NCI-H2196 (cell line): ENCODE measurements at regions not wholly inside any gene's neighbourhood (a gene's known extent, or its start where the extent isn't known, plus 50 kb on each side); places are given as distances from the start of the nearest gene placed in this dataset.
A peak's percentile ranks its signal among the peaks of the same experiment; 100 is the strongest.

Experiments used
- DNase-seq: peaks from one replicate; lab custom pipeline; 2025; ENCODE audit not compliant: unreplicated experiment; lab: John Stamatoyannopoulos, UW

GRCh38 chr2:64196963-64197362, 52.7 kb upstream of the PELI1 start:
- DNase-seq, result no peak

- no peak for DNase-seq
These were observed 56.9 kb upstream of the PELI1 start for GRCh38 chr2:64201151-64201550.

GRCh38 chr2:64202206-64202845, 58.1 kb upstream of the PELI1 start:
- peak; percentile 17 for DNase-seq

DNA sequence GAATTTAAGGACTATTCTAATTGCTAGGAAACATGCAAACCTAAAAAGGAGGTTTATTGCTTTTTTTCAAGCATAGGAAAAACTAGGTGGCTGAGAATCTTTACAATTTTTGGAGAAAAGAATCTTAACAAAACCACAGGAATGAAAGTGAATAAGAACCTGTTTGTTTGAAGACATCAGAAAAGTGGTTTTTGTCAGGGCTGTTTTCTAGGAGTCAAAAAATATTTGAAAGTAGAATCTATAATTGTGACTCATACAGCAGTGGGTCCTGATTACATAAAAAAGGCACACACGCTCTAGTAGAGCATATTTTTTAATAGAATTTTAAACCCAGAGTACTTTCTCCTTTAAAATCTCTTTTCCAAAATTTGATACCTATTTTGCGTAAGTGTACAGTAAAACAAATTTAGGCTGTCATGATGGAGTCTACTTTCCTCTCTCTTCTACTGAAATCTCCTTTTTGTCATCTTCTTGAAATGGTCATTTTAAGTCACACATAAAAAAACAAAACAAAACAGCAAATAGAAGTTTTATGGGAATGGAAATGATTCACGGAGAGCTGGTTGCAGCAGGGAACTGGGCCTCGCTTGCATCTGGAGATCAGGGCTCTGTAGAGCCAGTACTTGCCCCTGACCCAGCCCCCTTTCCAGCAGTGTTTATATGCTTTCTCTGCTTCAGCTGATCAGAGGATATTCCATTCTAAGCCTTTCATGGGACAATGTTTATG, 59.1 kb upstream of the PELI1 start:
- DNase-seq, result no peak

DNA sequence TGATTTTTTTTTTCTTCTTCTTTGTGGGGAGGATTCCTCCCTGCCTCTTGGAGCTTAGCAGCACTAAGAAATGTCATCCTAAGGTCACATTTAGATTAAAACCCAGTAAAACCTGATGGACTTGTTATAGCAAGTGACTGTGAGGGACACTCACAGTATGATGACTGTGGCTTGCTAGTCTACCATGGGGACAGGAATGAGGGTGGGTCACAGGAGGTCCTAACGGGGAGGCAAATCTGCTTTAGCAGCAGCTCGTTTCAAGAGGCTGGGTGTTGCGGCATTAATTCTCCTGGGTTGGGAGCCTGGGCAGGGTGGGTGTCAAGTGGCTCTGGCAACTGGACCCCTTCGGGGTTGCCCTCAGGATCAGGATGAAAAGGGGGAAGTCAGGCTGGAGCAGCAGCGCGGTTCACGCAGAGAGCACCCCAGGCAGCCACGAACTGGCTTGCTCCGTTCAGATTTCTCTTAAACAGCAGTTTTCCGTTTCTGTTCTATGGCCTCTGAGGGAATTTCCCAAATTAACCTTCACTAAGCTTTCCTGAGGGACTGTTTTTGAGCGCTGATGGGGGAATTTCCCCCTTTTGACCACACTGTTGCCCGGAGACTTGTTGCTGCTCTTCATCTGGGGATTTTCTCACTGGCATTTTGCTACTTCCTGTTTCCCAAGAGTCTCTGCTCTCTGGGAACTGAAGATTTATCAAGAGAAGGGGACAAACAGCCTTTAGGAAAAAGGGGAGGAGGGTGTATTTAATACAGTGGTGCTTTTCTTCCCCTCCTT, 59.8 kb upstream of the PELI1 start:
- DNase-seq, result no peak

DNA sequence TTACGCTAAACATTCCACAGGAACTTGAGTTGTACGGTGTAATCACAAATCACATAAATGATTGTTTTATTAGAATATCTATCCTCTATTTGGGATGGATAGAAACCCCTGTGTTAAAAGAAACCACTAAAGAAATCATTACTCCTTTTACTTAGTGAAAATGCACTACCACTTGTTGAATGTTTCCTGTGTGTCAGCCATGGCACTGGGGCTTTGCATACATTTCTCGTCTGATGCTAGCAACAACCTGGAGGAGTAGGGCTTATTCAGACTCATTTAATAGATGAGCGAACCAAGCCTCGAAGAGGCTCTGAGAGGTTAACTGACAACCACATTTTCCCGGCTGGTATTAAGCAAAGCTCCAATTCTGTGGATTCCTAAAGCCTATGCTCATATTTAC, 60.5 kb upstream of the PELI1 start:
- DNase-seq, result no peak

- no peak for DNase-seq
These were observed 61.2 kb upstream of the PELI1 start for GRCh38 chr2:64205415-64205814.

GRCh38 chr2:64207573-64207972, 63.4 kb upstream of the PELI1 start:
- no peak for DNase-seq

- DNase-seq, result no peak
These were observed 66.6 kb upstream of the PELI1 start for GRCh38 chr2:64210816-64211215.

DNA sequence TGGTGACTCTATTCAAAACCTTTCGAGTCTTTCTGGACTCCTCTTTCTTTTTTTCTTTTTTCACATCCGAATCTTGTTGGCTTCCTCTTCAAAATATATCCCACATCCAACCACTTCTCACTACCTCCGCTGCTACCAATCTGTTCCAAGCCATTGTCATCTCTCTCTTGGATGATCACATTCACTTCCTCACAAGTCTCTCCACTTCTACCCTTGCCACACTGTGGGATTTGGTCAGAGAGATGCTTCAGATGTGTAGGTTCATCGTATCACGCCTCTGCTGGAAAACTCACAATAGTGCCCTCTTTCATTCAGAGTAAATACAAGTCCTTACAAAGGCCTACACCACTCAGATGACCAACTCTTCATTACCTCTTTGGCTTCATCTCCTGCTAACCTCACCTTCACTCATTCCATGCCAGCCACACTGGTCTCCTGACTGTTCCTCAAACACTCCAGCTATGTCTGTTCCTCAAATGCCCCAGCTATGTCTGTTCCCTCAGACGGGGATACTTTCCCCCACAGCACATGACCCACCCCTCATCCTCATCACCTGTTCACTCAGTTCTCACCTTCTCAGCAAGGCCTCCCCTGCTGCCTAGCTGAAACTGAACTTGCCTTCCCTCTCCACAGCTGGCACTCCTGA, 67.2 kb upstream of the PELI1 start:
- no peak for DNase-seq

DNA sequence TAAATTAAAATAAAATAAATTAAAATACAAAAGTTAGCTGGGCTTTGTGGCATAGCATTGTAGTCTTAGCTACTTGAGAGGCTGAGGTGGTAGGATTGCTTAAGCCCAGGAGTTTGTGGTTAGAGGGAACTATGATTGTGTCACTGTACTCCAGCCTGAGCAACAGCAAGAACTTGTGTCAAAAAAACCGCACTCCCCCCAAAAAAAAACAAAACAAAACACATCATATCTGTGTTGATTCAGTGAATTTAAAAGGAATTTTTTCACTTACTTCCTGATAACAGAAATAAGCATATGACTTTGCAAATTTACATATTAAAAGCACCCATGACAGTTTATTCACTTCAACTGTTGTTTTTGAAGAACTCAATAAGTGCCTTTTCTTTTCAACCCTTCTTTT, 68.1 kb upstream of the PELI1 start:
- no peak for DNase-seq

GRCh38 chr2:64212801-64213321, 68.6 kb upstream of the PELI1 start:
- DNase-seq, result no peak

DNA sequence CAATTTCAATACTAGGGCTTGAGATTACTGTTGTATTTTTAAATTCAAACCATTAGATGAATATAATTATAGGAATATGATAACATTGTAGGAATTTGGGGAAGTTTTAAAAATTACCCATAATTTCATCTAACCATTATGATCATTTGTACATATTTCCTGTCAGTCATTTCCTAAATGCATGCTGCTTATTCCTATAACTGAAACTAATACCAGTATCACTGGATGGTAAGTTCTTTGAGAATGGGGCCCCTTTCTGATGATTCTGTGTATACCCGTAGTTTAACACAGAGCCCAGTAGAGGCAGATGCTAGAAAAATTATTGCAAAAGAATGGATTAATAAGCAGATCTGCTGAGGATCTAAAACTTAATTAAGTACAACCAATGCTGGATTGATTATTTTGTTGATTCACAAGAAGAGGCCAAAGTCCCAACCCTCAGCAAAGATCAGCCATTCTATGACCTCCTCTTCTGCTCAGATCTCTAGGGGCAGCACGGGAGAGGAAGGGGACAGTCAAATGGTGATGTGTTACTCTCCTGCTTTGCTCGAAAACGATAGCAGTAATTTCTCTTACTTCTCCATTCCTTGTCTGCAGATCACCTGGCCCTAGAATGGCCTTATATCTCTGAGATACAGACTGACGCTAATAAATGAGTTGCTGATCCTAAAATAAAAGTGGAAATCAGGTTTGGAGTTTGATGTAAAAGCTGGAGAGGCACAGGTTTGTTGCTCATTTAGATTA, 69.5 kb upstream of the PELI1 start:
- no peak for DNase-seq

GRCh38 chr2:64214281-64215115, 70.3 kb upstream of the PELI1 start:
- no peak for DNase-seq

GRCh38 chr2:64217198-64217869, 73.1 kb upstream of the PELI1 start:
- no peak for DNase-seq

DNA sequence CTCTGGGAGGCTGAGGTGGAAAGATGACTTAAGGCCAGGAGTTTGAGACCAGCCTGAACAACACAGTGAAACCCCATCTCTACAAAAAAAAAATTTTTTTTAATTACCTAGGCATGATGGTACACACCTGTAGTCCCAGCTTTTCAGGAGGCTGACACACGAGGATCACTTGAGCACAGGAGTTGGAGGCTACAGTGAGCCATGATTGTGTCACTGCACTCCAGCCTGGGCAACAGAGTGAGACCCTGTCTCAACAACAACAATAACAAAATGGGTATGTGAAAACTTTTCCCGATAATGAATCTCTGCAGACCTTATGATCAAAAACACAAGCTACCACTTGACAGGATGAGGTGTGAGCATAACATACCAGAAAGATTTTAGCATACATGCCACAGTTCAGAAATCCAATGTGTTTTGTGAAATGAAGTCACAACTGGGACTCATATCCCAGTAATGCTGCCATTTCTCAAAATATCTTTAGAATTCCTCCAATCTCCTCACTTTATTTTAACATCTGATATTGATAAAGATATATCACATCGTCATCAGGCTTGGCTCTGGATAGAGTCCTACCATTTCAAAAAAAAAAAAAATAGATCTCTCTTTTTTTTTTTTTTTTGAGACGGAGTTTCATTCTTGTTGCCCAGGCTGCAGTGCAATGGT, 74.0 kb upstream of the PELI1 start:
- DNase-seq, result no peak

- DNase-seq, result no peak
These were observed 74.9 kb upstream of the PELI1 start for GRCh38 chr2:64219149-64219548.

DNA sequence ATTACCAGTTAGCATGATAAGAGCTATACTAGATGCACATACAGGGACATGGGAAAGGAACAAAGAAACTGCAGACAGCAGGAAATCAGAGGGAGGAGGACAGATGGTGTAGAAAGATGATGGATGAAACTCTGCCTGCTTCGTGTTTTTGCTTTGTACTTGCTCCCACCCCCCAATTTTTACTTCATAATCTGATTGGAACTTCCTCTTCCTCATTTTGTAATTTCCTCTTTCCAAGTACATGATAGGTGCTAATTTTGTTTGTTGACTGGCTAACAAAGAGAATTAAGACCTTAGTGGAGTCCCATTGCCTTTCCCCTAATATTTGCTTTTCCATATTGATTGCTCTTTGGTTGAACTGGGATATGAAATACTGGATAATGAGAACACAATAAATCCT, 76.0 kb upstream of the PELI1 start:
- DNase-seq, result no peak
